Heart right ventricle (tissue), 16 donors: ENCODE measurements at regions not wholly inside any gene's neighbourhood (a gene's known extent, or its start where the extent isn't known, plus 50 kb on each side); places are given as distances from the start of the nearest gene placed in this dataset.

Experiments used
- ATAC-seq, 8 donors: fragments of 200-7000 bp; cut with Tn5 transposase; one replicate each; pipeline ENCODE4 v1.9.1; 2020; ENCODE audit warnings: mild to moderate bottlenecking in 8 of 8, moderate library complexity in 8 of 8, moderate number of reproducible peaks in 1 of 8
- DNase-seq, 2 donors: peaks; one replicate each; pipeline ENCODE4 v3.0.0-alpha.2; 2020
- H3K27ac ChIP-seq, 10 donors: fragments of 200-600 bp; sonication (generic) in 2 of 10; one replicate each; pipeline versions ENCODE4 v1.5.0 to v1.8.0; 2020 to 2022; ENCODE audit warnings: mild to moderate bottlenecking in 3 of 10
- H3K27me3 ChIP-seq, 7 donors: fragments of 200-600 bp; one replicate each; pipeline ENCODE4 v1.8.0; 2021 to 2022; ENCODE audit warnings: mild to moderate bottlenecking in 2 of 7
- H3K36me3 ChIP-seq, 9 donors: fragments of 200-600 bp; sonication (generic) in 1 of 9; one replicate each; pipeline versions ENCODE4 v1.5.0 to v1.8.0; 2020 to 2022; ENCODE audit warnings: mild to moderate bottlenecking in 2 of 9
- H3K4me1 ChIP-seq, 9 donors: fragments of 200-600 bp; sonication (generic) in 1 of 9; one replicate each; pipeline versions ENCODE4 v1.5.0 to v1.8.0; 2020 to 2022; ENCODE audit warnings: mild to moderate bottlenecking in 4 of 9
- H3K4me3 ChIP-seq, 10 donors: fragments of 200-600 bp; sonication (generic) in 2 of 10; one replicate each; pipeline versions ENCODE4 v1.5.0 to v1.8.0; 2020 to 2022; ENCODE audit warnings: mild to moderate bottlenecking in 7 of 10, moderate library complexity in 2 of 10
- H3K9me3 ChIP-seq, 11 donors: fragments of 200-600 bp in 10 of 11; sonication (generic) in 2 of 11; one replicate each; pipeline versions ENCODE4 v1.5.0 to v1.8.0; 2013 to 2022; ENCODE audit warnings: mild to moderate bottlenecking in 2 of 11, control low read depth in 1 of 11, moderate library complexity in 1 of 11
- WGBS, 2 donors: extraction: QIAGEN DNeasy Blood & Tissue Kit; methylation state at CpG; one replicate each; pipeline ENCODE4 v1.1.7; 2013; ENCODE audit warnings: inconsistent platforms in 1 of 2; 5-methylcytosine and 5-hydroxymethylcytosine counted together
- intact Hi-C, 10 donors: fragments of 100-400 bp; cut with DNase I; formaldehyde crosslinking; loops; one replicate each; pipeline versions ENCODE4 v1.11.1 to v1.14.2; 2022
- TF ChIP-seq, protein P1 (sequence below), 9 donors: fragments of 200-600 bp; sonication (generic) in 2 of 9; IDR thresholded peaks; one replicate each; pipeline versions ENCODE4 v1.5.0 to v1.8.0; 2021 to 2022; ENCODE audit warnings: antibody characterized with exemption in 9 of 9, mild to moderate bottlenecking in 5 of 9, moderate library complexity in 1 of 9
- donor health status: Arrhythmogenic right ventricular cardiomyopathy.
- donor health status: ischemic (EF 13 %, LVEDD 7.1; RV severe dilation, severe dysfunction).
- donor health status: healthy with polysubstance abuse.
- donor health status: DM: no; HTN: yes; CAD: no.
- donor health status: DM: no; HTN: no; CAD: no.
- donor health status: ischemic (EF 25% LVEDD 6.9; RV normal size, moderate dysfunction).
- donor health status: ischemic (EF 25% LVEDD 5.7; RV mildly dilated, moderate dysfunction).
- donor health status: healthy.
- donor health status: DM: yes; HTN: yes; CAD: no.
- donor health status: Ischemic cardiomyopathy.
- donor health status: ischemic (EF 35%, LVEDD 5.7; RV mildly dilated, moderate dysfunction).
- donor health status: nonischemic (EF 11% LVEDD 7.7; RV severe dilation, severe dysfunction).
- donor health status: DM: yes; HTN: yes; CAD: no.
- donor health status: PGD.
- donor health status: ischemic (EF 29% LVEDD 5.4; RV normal size, mild dysfunction).
- donor health status: nonischemic (EF 23%, LVEDD 6.1; RV moderate dilation, normal function).

- ATAC-seq (no peak), DNase-seq (no peak)
- intact Hi-C loops, result no loop called here
- H3K4me3 ChIP-seq, result no peak overlapping the region
- H3K27ac ChIP-seq, result no peak overlapping the region
- WGBS, 2 donors, result 68 to 69% methylated on average over 3 of the region's 3 CpGs
- no peaks in the 10 kb centered on the region for H3K9me3 ChIP-seq
- TF ChIP-seq, protein P1, sequence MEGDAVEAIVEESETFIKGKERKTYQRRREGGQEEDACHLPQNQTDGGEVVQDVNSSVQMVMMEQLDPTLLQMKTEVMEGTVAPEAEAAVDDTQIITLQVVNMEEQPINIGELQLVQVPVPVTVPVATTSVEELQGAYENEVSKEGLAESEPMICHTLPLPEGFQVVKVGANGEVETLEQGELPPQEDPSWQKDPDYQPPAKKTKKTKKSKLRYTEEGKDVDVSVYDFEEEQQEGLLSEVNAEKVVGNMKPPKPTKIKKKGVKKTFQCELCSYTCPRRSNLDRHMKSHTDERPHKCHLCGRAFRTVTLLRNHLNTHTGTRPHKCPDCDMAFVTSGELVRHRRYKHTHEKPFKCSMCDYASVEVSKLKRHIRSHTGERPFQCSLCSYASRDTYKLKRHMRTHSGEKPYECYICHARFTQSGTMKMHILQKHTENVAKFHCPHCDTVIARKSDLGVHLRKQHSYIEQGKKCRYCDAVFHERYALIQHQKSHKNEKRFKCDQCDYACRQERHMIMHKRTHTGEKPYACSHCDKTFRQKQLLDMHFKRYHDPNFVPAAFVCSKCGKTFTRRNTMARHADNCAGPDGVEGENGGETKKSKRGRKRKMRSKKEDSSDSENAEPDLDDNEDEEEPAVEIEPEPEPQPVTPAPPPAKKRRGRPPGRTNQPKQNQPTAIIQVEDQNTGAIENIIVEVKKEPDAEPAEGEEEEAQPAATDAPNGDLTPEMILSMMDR (IDR thresholded peaks at IDR 0.05), result no peak
- no peaks in the 10 kb centered on the region for H3K27me3 ChIP-seq
- H3K4me1 ChIP-seq, result no peaks in the 10 kb centered on the region
- no peaks in the 10 kb centered on the region for H3K36me3 ChIP-seq
These were observed 61.3 kb upstream of the UNC5C start for GRCh38 chr4:95610061-95610569.

DNA sequence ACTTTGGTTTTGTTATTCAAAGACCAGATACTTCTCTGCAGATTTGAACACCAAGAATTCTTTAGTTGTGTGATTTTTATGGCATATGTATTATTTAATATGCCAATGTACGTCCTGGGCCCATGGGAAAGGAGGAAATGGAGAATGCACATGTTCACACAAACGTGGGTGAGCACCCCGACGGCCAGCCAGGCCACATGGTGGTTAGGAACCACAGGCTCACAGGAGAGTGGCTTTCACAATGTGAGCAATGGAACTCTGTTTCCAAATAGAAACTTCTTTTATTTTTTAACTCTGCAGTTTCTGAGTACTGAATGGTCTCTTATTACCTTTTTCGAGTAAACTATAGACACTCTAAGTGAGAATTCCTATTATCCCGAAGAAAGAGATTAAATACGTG lies 58.0 kb upstream of the UNC5C start:
- no peak for DNase-seq
- 79 to 88% methylated on average over 7 of the region's 7 CpGs for WGBS, 2 donors
- intact Hi-C loops, result no loop called here
- no peak overlapping the region for H3K4me3 ChIP-seq
- no peaks in the 10 kb centered on the region for H3K9me3 ChIP-seq
- H3K4me1 ChIP-seq, result no peaks in the 10 kb centered on the region
- H3K27ac ChIP-seq, result no peak overlapping the region
- H3K27me3 ChIP-seq, result no peaks in the 10 kb centered on the region
- no peak for ATAC-seq
- no peaks in the 10 kb centered on the region for H3K36me3 ChIP-seq
- TF ChIP-seq, protein P1 (IDR thresholded peaks at IDR 0.05), result no peak

DNA sequence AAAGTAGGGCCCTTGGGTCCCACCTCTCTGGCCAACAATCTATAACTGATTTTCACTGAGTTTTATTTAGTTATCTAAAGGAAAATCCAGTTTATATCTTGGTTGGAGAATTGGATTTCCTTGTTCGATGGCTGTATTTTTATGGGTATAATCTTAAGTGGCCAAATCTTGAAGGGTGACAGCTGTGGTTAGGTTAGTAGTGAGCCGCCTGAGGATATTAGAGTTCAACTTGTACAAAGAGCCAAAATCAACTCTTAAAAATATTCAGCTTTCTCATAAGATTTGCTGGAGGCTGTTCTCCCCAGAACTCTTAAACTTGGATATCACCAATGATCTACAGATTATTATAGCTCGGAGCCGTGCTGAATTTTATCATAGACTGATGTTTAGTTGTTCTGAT lies 54.6 kb upstream of the UNC5C start:
- DNase-seq, result no peak
- intact Hi-C loops, result no loop called here
- peak in 2 of 8 donors; percentile 47 to 52 for ATAC-seq
- Histone ChIP-seq H3K4me1 (no peaks in the 10 kb centered on the region), H3K36me3 (no peaks in the 10 kb centered on the region), H3K4me3 (no peak overlapping the region), H3K9me3 (no peaks in the 10 kb centered on the region), H3K27ac (no peak overlapping the region), H3K27me3 (no peaks in the 10 kb centered on the region)
- TF ChIP-seq, protein P1 (IDR thresholded peaks at IDR 0.05), result no peak
- WGBS, 2 donors, result 63 to 64% methylated on average over 4 of the region's 4 CpGs

DNA sequence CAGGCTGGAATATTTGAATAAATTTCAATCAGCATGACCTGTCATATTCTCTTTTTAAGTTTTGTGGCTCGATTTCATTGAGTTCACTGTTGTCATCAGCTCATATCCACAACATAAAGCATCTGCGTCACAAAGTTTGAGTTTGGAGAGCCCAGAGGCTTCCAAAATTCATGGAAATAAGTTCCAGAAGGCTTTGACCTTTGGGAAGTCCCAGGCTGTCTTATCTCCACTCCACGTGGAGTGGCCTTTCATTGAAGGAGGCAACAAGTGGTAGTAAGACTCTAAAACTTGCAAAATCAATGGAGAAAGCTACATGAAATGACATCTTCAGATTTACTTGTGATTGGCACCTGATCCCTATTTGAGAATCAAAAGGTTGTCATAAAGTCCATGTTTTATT lies 54.1 kb upstream of the UNC5C start:
- Histone ChIP-seq H3K9me3 (no peaks in the 10 kb centered on the region), H3K36me3 (no peaks in the 10 kb centered on the region), H3K4me3 (no peak overlapping the region), H3K27ac (no peak overlapping the region), H3K4me1 (no peaks in the 10 kb centered on the region), H3K27me3 (no peaks in the 10 kb centered on the region)
- TF ChIP-seq, protein P1 (IDR thresholded peaks at IDR 0.05), result no peak
- intact Hi-C loops, result no loop called here
- DNase-seq, result no peak
- no peak for ATAC-seq
- WGBS, 2 donors, result 57 to 58% methylated on average over 3 of the region's 3 CpGs
